ENCODE measurements at regions not wholly inside any gene's neighbourhood (a gene's known extent, or its start where the extent isn't known, plus 50 kb on each side); places are given as distances from the start of the nearest gene placed in this dataset.

- Histone ChIP-seq H3K9me1 (ENCODE audit: control insufficient read depth, extremely low read depth, insufficient read depth, low read length) (no peaks in the 10 kb centered on the region), H3K4me3 (ENCODE audit: control insufficient read depth in 2 of 3, extremely low read depth in 1 of 3, insufficient read depth in 2 of 3, low read depth in 1 of 3, low read length in 3 of 3) (no peak overlapping the region)
- dilution Hi-C loops (cut with MboI; ENCODE audit: extremely low pct_ligation_motif_present, low sequenced_read_pairs) = no loop called here
Observed at GRCh38 chr15:95839367-95839782, 491.1 kb upstream of the NR2F2 start.

DNA sequence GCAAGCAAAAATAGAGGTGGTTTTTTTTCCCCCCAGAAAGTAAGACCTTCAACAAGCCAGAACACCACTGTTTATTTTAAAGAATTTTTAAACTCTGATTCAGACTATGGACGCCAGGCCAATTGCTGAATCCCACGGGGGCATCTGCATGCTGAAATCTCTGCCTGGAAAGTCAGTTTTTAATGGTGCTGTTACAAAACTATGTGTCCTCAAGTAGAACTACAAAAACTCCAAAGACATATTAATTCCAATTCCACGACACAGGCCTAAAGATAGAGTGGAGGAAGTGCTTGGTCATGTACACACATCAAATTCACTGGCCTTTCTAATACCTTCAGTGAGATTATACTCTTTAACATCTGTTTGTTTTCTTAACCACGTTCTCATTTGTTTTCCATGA, 490.5 kb upstream of the NR2F2 start:
- Histone ChIP-seq H3K27me3 (ENCODE audit: control insufficient read depth, extremely low read depth, insufficient read depth, low read length) (no peaks in the 10 kb centered on the region), H3K4me1 (ENCODE audit: control insufficient read depth, extremely low read depth, insufficient read depth, low read length) (no peaks in the 10 kb centered on the region), H4K20me1 (ENCODE audit: control insufficient read depth, extremely low read depth, insufficient read depth, low read length) (no peaks in the 10 kb centered on the region), H3K9me1 (ENCODE audit: control insufficient read depth, extremely low read depth, insufficient read depth, low read length) (no peaks in the 10 kb centered on the region), H3K79me2 (ENCODE audit: control insufficient read depth, insufficient read depth, low read length) (no peaks in the 10 kb centered on the region), H2AFZ (ENCODE audit: control insufficient read depth, low read length) (no peak overlapping the region), H3K4me2 (ENCODE audit: control insufficient read depth, extremely low read depth, insufficient read depth, low read depth, low read length) (no peak overlapping the region), H3K9me3 (ENCODE audit: control insufficient read depth, low read depth, low read length) (no peaks in the 10 kb centered on the region), H3K36me3 (ENCODE audit: control insufficient read depth in 2 of 2, extremely low read depth in 1 of 2, insufficient read depth in 2 of 2, low read length in 2 of 2) (no peaks in the 10 kb centered on the region), H3K9ac (ENCODE audit: control insufficient read depth, extremely low read depth, insufficient read depth, low read length) (no peak overlapping the region), H3K27ac (ENCODE audit: control insufficient read depth, insufficient read depth, low read length) (no peak overlapping the region), H3K4me3 (ENCODE audit: control insufficient read depth in 2 of 3, extremely low read depth in 1 of 3, insufficient read depth in 2 of 3, low read depth in 1 of 3, low read length in 3 of 3) (no peak overlapping the region)
- dilution Hi-C loops (cut with MboI; ENCODE audit: extremely low pct_ligation_motif_present, low sequenced_read_pairs) = no loop called here
- no peak for DNase-seq (ENCODE audit: low read depth, low spot score)
- TF ChIP-seq EZH2 (IDR thresholded peaks at IDR 0.05; ENCODE audit: low read length) (no peak), CTCF (optimal IDR thresholded peaks at IDR 0.05 in 1 of 3, IDR thresholded peaks at IDR 0.05 in 1 of 3, conservative IDR thresholded peaks at IDR 0.05 in 1 of 3; ENCODE audit: extremely low read depth in 1 of 3, insufficient read depth in 2 of 3, low read length in 3 of 3) (no peak)
- FAIRE-seq = no peak

More at GRCh38 chr15:95839367-95839782, 491.1 kb upstream of the NR2F2 start:
- Histone ChIP-seq H3K4me1 (ENCODE audit: control insufficient read depth, extremely low read depth, insufficient read depth, low read length) (no peaks in the 10 kb centered on the region), H3K9me3 (ENCODE audit: control insufficient read depth, low read depth, low read length) (no peaks in the 10 kb centered on the region), H3K4me2 (ENCODE audit: control insufficient read depth, extremely low read depth, insufficient read depth, low read depth, low read length) (no peak overlapping the region), H4K20me1 (ENCODE audit: control insufficient read depth, extremely low read depth, insufficient read depth, low read length) (no peaks in the 10 kb centered on the region), H3K27me3 (ENCODE audit: control insufficient read depth, extremely low read depth, insufficient read depth, low read length) (no peaks in the 10 kb centered on the region), H3K9ac (ENCODE audit: control insufficient read depth, extremely low read depth, insufficient read depth, low read length) (no peak overlapping the region), H3K79me2 (ENCODE audit: control insufficient read depth, insufficient read depth, low read length) (no peaks in the 10 kb centered on the region), H3K27ac (ENCODE audit: control insufficient read depth, insufficient read depth, low read length) (no peak overlapping the region), H3K36me3 (ENCODE audit: control insufficient read depth in 2 of 2, extremely low read depth in 1 of 2, insufficient read depth in 2 of 2, low read length in 2 of 2) (no peaks in the 10 kb centered on the region), H2AFZ (ENCODE audit: control insufficient read depth, low read length) (no peak overlapping the region)
- TF ChIP-seq CTCF (optimal IDR thresholded peaks at IDR 0.05 in 1 of 3, IDR thresholded peaks at IDR 0.05 in 1 of 3, conservative IDR thresholded peaks at IDR 0.05 in 1 of 3; ENCODE audit: extremely low read depth in 1 of 3, insufficient read depth in 2 of 3, low read length in 3 of 3) (no peak), EZH2 (IDR thresholded peaks at IDR 0.05; ENCODE audit: low read length) (no peak)
- no peak for FAIRE-seq
- no peak for DNase-seq (ENCODE audit: low read depth, low spot score)

Data from keratinocyte (primary cell).